ENCODE measurements at regions not wholly inside any gene's neighbourhood (a gene's known extent, or its start where the extent isn't known, plus 50 kb on each side); places are given as distances from the start of the nearest gene placed in this dataset.

GRCh38 chr1:221025501-221025900, 146.3 kb downstream of the HLX start:
- ChIA-PET POLR2A (no interaction called here), CTCF (no interaction called here)
- H3K27me3 Mint-ChIP-seq (ENCODE audit: insufficient read depth, unreplicated experiment) = peaks cover 5% of the 10 kb centered on the region
- H3K9me3 Mint-ChIP-seq (ENCODE audit: unreplicated experiment) = no peaks in the 10 kb centered on the region
- TF ChIP-seq CTCF (IDR thresholded peaks at IDR 0.05; ENCODE audit: insufficient read depth in 1 of 2, low read depth in 1 of 2, low read length in 1 of 2, severe bottlenecking in 1 of 2, unreplicated experiment in 1 of 2) = no peak
- no TSS peak for BruUV-seq (replicated peaks)
- no peaks in the 10 kb centered on the region for H3K36me3 ChIP-seq (ENCODE audit: control insufficient read depth, insufficient read depth, low read length)
- no peak overlapping the region for H3K27ac Mint-ChIP-seq (ENCODE audit: unreplicated experiment)
- no peaks in the 10 kb centered on the region; the same call in 1 of the 2 replicates for H3K27me3 ChIP-seq (replicated peaks; ENCODE audit: control insufficient read depth, insufficient read depth, low read length)
- DNase-seq = no peak
- H3K4me1 Mint-ChIP-seq (ENCODE audit: low read depth, unreplicated experiment) = no peaks in the 10 kb centered on the region
- intact Hi-C loops (cut with micrococcal nuclease; ENCODE audit: unreplicated experiment) = no loop called here
- H3K4me3 Mint-ChIP-seq (ENCODE audit: unreplicated experiment) = no peak overlapping the region
- H3K9me3 ChIP-seq = no peaks in the 10 kb centered on the region
- H3K4me3 ChIP-seq (ENCODE audit: low read depth, low read length) = no peak overlapping the region
- no peaks in the 10 kb centered on the region for H3K4me1 ChIP-seq
- no peaks in the 10 kb centered on the region for H3K36me3 Mint-ChIP-seq (ENCODE audit: insufficient read depth, unreplicated experiment)

- H3K27me3 ChIP-seq (replicated peaks; ENCODE audit: control insufficient read depth, insufficient read depth, low read length) = no peaks in the 10 kb centered on the region; the same call in 1 of the 2 replicates
- no peak for DNase-seq
- Mint-ChIP-seq H3K4me1 (ENCODE audit: low read depth, unreplicated experiment) (no peaks in the 10 kb centered on the region), H3K27me3 (ENCODE audit: insufficient read depth, unreplicated experiment) (peaks cover 5% of the 10 kb centered on the region), H3K27ac (ENCODE audit: unreplicated experiment) (no peak overlapping the region), H3K36me3 (ENCODE audit: insufficient read depth, unreplicated experiment) (no peaks in the 10 kb centered on the region), H3K4me3 (ENCODE audit: unreplicated experiment) (no peak overlapping the region), H3K9me3 (ENCODE audit: unreplicated experiment) (no peaks in the 10 kb centered on the region)
- no peak for TF ChIP-seq CTCF (IDR thresholded peaks at IDR 0.05; ENCODE audit: insufficient read depth in 1 of 2, low read depth in 1 of 2, low read length in 1 of 2, severe bottlenecking in 1 of 2, unreplicated experiment in 1 of 2)
- BruUV-seq (replicated peaks) = no TSS peak
- H3K4me3 ChIP-seq (ENCODE audit: low read depth, low read length) = no peak overlapping the region
- no peaks in the 10 kb centered on the region for H3K9me3 ChIP-seq
- intact Hi-C loops (cut with micrococcal nuclease; ENCODE audit: unreplicated experiment) = no loop called here
- POLR2A ChIA-PET = no interaction called here
- CTCF ChIA-PET = no interaction called here
- no peaks in the 10 kb centered on the region for H3K4me1 ChIP-seq
- H3K36me3 ChIP-seq (ENCODE audit: control insufficient read depth, insufficient read depth, low read length) = no peaks in the 10 kb centered on the region
These were observed 146.7 kb downstream of the HLX start for GRCh38 chr1:221025956-221026355.

- no peaks in the 10 kb centered on the region for H3K36me3 Mint-ChIP-seq (ENCODE audit: insufficient read depth, unreplicated experiment)
- no peaks in the 10 kb centered on the region for H3K9me3 Mint-ChIP-seq (ENCODE audit: unreplicated experiment)
- H3K4me3 ChIP-seq (ENCODE audit: low read depth, low read length) = no peak overlapping the region
- no peaks in the 10 kb centered on the region for H3K27me3 Mint-ChIP-seq (ENCODE audit: insufficient read depth, unreplicated experiment)
- no peaks in the 10 kb centered on the region for H3K27me3 ChIP-seq (replicated peaks; ENCODE audit: control insufficient read depth, insufficient read depth, low read length)
- no peaks in the 10 kb centered on the region for H3K36me3 ChIP-seq (ENCODE audit: control insufficient read depth, insufficient read depth, low read length)
- intact Hi-C loops (cut with micrococcal nuclease; ENCODE audit: unreplicated experiment) = no loop called here
- no peaks in the 10 kb centered on the region for H3K9me3 ChIP-seq
- no peak overlapping the region for H3K4me3 Mint-ChIP-seq (ENCODE audit: unreplicated experiment)
- ChIA-PET POLR2A (no interaction called here), CTCF (no interaction called here)
- no peaks in the 10 kb centered on the region for H3K4me1 ChIP-seq
- no peak for TF ChIP-seq CTCF (IDR thresholded peaks at IDR 0.05; ENCODE audit: insufficient read depth in 1 of 2, low read depth in 1 of 2, low read length in 1 of 2, severe bottlenecking in 1 of 2, unreplicated experiment in 1 of 2)
- no peak overlapping the region for H3K27ac Mint-ChIP-seq (ENCODE audit: unreplicated experiment)
- DNase-seq = no peak
- no TSS peak for BruUV-seq (replicated peaks)
- H3K4me1 Mint-ChIP-seq (ENCODE audit: low read depth, unreplicated experiment) = no peaks in the 10 kb centered on the region
These were observed 150.9 kb downstream of the HLX start for GRCh38 chr1:221029981-221030649.

All from Caco-2 (cell line).